ENCODE measurements at regions not wholly inside any gene's neighbourhood (a gene's known extent, or its start where the extent isn't known, plus 50 kb on each side); places are given as distances from the start of the nearest gene placed in this dataset.

DNA sequence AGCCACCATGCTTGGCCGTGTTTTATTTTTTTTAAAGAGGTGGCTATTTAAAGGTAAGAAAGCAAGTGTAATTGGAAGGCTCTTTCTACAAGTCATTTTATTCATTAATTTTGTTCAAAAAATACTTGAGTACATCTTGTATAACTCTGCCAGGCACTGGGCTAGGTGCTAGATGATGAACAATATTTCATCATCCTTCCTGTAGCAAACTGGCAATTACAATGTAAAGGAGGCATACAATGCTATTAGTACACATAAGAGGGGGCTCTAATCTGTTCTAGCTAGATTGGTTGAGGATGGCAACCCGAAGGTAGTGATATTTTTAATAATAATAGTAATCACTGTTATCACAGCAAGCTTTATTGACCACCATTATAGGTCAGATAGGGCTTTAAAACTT is 215.5 kb upstream of the KLF14 start:
- H3K9me2 ChIP-seq (replicated peaks; ENCODE audit: insufficient read depth, low read length), result no peaks in the 10 kb centered on the region
- H3K36me3 ChIP-seq (replicated peaks; ENCODE audit: insufficient read depth, low read length), result peaks cover 2% of the 10 kb centered on the region
- peaks cover 97% of the 10 kb centered on the region for H3K79me2 ChIP-seq (ENCODE audit: low read length)
- TF ChIP-seq, protein P1, sequence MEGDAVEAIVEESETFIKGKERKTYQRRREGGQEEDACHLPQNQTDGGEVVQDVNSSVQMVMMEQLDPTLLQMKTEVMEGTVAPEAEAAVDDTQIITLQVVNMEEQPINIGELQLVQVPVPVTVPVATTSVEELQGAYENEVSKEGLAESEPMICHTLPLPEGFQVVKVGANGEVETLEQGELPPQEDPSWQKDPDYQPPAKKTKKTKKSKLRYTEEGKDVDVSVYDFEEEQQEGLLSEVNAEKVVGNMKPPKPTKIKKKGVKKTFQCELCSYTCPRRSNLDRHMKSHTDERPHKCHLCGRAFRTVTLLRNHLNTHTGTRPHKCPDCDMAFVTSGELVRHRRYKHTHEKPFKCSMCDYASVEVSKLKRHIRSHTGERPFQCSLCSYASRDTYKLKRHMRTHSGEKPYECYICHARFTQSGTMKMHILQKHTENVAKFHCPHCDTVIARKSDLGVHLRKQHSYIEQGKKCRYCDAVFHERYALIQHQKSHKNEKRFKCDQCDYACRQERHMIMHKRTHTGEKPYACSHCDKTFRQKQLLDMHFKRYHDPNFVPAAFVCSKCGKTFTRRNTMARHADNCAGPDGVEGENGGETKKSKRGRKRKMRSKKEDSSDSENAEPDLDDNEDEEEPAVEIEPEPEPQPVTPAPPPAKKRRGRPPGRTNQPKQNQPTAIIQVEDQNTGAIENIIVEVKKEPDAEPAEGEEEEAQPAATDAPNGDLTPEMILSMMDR (IDR thresholded peaks at IDR 0.05; ENCODE audit: low read length), result no peak
- no peak for TF ChIP-seq EZH2phosphoT487 (IDR thresholded peaks at IDR 0.05; ENCODE audit: low read length)
- no peak for TF ChIP-seq EZH2 (optimal IDR thresholded peaks at IDR 0.05; ENCODE audit: low read depth, low read length)
- no peaks in the 10 kb centered on the region; the same call in 1 of the 2 replicates for H3F3A ChIP-seq (ENCODE audit: insufficient read depth, low read length)
- H3K4me2 ChIP-seq (ENCODE audit: low read depth, low read length), result no peak overlapping the region
- peaks cover 16% of the 10 kb centered on the region for H3K4me1 ChIP-seq (ENCODE audit: low read length)
- H3K9me3 ChIP-seq (replicated peaks; ENCODE audit: insufficient read depth, low read length), result no peaks in the 10 kb centered on the region
- peaks cover 57% of the 10 kb centered on the region for H4K20me1 ChIP-seq (ENCODE audit: insufficient read depth, low read length)
- DNase-seq, result no peak
- no peak overlapping the region for H2AFZ ChIP-seq (ENCODE audit: low read length)
- no peak overlapping the region for H3K27ac ChIP-seq (ENCODE audit: low read length)
- no peak overlapping the region for H3K9ac ChIP-seq (ENCODE audit: low read length)
- H3K4me3 ChIP-seq (ENCODE audit: low read length), result no peak overlapping the region
- H3K27me3 ChIP-seq (replicated peaks; ENCODE audit: insufficient read depth, low read length), result no peaks in the 10 kb centered on the region

DNA sequence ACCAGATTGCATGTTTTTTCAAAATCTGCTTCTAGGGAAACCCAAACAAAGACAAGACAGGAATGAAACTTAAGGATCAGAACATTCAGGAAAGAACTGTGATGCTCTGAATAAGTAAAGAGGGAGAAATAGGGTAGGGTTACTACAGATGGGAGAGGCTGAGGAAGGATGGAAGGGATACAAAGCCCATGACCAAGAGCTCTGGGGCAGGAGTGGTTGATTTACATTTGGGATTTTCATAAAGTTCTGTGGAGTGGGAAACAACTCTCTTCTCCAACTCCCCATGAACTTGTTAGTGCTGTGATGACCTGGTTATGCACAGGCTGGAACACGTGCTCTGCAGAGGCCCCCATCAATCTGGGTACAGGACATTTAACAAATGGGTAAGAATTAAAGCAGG is 216.0 kb upstream of the KLF14 start:
- H3K4me3 ChIP-seq (ENCODE audit: low read length), result no peak overlapping the region
- H3K27me3 ChIP-seq (replicated peaks; ENCODE audit: insufficient read depth, low read length), result no peaks in the 10 kb centered on the region
- peaks cover 2% of the 10 kb centered on the region for H3K36me3 ChIP-seq (replicated peaks; ENCODE audit: insufficient read depth, low read length)
- no peak overlapping the region for H3K4me2 ChIP-seq (ENCODE audit: low read depth, low read length)
- H3K9ac ChIP-seq (ENCODE audit: low read length), result no peak overlapping the region
- H3F3A ChIP-seq (ENCODE audit: insufficient read depth, low read length), result no peaks in the 10 kb centered on the region; the same call in 1 of the 2 replicates
- H2AFZ ChIP-seq (ENCODE audit: low read length), result no peak overlapping the region
- peaks cover 97% of the 10 kb centered on the region for H3K79me2 ChIP-seq (ENCODE audit: low read length)
- H3K27ac ChIP-seq (ENCODE audit: low read length), result no peak overlapping the region
- H3K9me2 ChIP-seq (replicated peaks; ENCODE audit: insufficient read depth, low read length), result no peaks in the 10 kb centered on the region
- peaks cover 16% of the 10 kb centered on the region for H3K4me1 ChIP-seq (ENCODE audit: low read length)
- no peaks in the 10 kb centered on the region for H3K9me3 ChIP-seq (replicated peaks; ENCODE audit: insufficient read depth, low read length)
- peaks cover 53% of the 10 kb centered on the region for H4K20me1 ChIP-seq (ENCODE audit: insufficient read depth, low read length)
- no peak for DNase-seq
- TF ChIP-seq EZH2phosphoT487 (IDR thresholded peaks at IDR 0.05; ENCODE audit: low read length) (no peak), EZH2 (optimal IDR thresholded peaks at IDR 0.05; ENCODE audit: low read depth, low read length) (no peak)
- TF ChIP-seq, protein P1 (IDR thresholded peaks at IDR 0.05; ENCODE audit: low read length), result no peak

DNA sequence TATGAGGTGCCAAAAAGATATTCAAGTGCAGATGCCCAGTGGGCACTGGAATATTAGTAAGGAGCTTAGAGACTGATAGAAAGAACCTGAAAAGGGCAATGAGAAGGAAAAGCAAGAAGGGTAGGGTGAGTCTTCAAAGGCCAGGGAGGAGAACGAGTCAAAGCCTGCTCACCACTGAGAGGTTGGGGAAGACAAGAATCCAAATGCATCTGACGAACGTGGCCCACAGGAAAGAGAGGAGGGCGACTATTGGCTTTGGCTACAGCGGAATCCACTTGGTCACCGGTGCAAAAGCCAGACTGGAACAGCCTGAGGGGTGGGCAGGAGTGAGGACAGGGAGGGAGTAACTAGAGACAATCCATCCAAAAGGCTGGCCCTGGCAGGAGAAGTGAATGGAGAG is 216.7 kb upstream of the KLF14 start:
- TF ChIP-seq EZH2phosphoT487 (IDR thresholded peaks at IDR 0.05; ENCODE audit: low read length), result no peak
- TF ChIP-seq, protein P1 (IDR thresholded peaks at IDR 0.05; ENCODE audit: low read length), result no peak
- TF ChIP-seq EZH2 (optimal IDR thresholded peaks at IDR 0.05; ENCODE audit: low read depth, low read length), result no peak
- H3K4me3 ChIP-seq (ENCODE audit: low read length), result no peak overlapping the region
- no peak overlapping the region for H3K9ac ChIP-seq (ENCODE audit: low read length)
- no peak for DNase-seq
- no peaks in the 10 kb centered on the region for H3K9me2 ChIP-seq (replicated peaks; ENCODE audit: insufficient read depth, low read length)
- H3K27me3 ChIP-seq (replicated peaks; ENCODE audit: insufficient read depth, low read length), result no peaks in the 10 kb centered on the region
- peaks cover 52% of the 10 kb centered on the region for H4K20me1 ChIP-seq (ENCODE audit: insufficient read depth, low read length)
- H3F3A ChIP-seq (ENCODE audit: insufficient read depth, low read length), result no peaks in the 10 kb centered on the region; the same call in 1 of the 2 replicates
- no peak overlapping the region for H2AFZ ChIP-seq (ENCODE audit: low read length)
- peaks cover 97% of the 10 kb centered on the region for H3K79me2 ChIP-seq (ENCODE audit: low read length)
- H3K27ac ChIP-seq (ENCODE audit: low read length), result no peak overlapping the region
- no peak overlapping the region for H3K4me2 ChIP-seq (ENCODE audit: low read depth, low read length)
- H3K36me3 ChIP-seq (replicated peaks; ENCODE audit: insufficient read depth, low read length), result peaks cover 2% of the 10 kb centered on the region
- peaks cover 12% of the 10 kb centered on the region for H3K4me1 ChIP-seq (ENCODE audit: low read length)
- no peaks in the 10 kb centered on the region for H3K9me3 ChIP-seq (replicated peaks; ENCODE audit: insufficient read depth, low read length)
